ENCODE measurements at regions not wholly inside any gene's neighbourhood (a gene's known extent, or its start where the extent isn't known, plus 50 kb on each side); places are given as distances from the start of the nearest gene placed in this dataset.

DNA sequence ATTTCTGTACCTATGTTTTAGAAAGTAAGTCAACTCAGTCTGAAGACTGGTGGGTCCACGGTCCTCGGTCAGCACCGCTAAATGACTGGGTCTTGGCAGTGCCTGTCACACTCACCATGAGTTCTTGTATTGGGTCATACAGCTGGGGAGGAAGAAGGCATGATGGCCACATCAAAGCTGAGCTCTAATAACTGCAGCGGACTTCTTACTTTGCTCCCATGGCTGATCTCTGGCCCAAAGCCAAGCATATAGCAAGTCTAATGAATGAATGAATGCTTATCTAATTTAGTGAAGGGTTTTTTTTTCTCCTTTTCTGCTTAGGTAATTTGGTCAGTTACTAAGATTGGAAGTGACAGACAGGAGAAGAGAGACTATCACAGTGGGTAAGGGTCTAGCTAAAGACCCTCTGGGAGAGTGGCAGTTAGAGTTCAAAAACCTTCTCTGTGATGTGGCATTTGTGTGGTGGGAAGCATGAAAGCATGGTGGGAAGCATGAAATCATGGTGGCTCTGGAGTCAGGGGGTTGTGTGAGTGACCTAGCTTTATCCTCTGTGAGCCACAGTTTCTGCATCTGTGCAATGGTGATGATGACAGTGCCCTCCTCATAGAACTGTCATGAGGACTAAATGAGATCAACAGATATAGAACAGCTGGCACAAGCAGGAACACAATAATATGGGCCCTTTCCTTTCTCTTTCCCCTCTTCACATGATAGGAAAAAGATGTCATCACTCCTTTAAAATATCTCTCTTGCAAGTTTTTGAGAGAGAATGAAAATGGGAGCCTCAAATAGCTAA is 78.9 kb upstream of the JAK1 start:
- TF ChIP-seq CTCF (IDR thresholded peaks at IDR 0.05; ENCODE audit: low read depth, low read length, missing control alignments) = no peak
- no peak for DNase-seq
- Histone ChIP-seq H3K27me3 (replicated peaks) (no peaks in the 10 kb centered on the region), H3K27ac (no peak overlapping the region), H3K36me3 (replicated peaks) (no peaks in the 10 kb centered on the region), H3K4me3 (ENCODE audit: low read depth, low read length) (no peak overlapping the region)
- in situ Hi-C loops (cut with HindIII; ENCODE audit: low pct_ligation_motif_present, low sequenced_read_pairs) = no loop called here

DNA sequence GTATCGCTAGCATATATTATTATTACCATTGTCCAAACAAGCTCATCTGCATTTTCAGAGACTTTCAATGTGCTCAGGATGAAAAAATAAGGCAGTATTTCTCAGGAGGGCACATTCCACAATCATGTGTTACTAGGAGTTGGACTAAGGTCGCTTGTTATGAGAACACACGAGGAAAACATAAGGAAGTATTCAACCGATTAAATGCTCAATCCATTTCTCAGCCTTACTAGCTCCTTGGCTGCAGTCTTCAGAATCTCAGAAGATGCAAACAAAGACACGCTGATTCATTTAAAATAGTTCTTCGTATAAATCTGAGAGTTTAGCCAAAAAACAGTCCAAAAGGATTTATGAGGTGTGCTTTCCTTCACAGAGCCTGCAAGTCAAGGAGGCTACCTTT is 82.0 kb upstream of the JAK1 start:
- no peak overlapping the region for H3K4me3 ChIP-seq (ENCODE audit: low read depth, low read length)
- TF ChIP-seq CTCF (IDR thresholded peaks at IDR 0.05; ENCODE audit: low read depth, low read length, missing control alignments) = no peak
- no peak overlapping the region for H3K27ac ChIP-seq
- no peaks in the 10 kb centered on the region for H3K36me3 ChIP-seq (replicated peaks)
- in situ Hi-C loops (cut with HindIII; ENCODE audit: low pct_ligation_motif_present, low sequenced_read_pairs) = no loop called here
- no peak for DNase-seq
- H3K27me3 ChIP-seq (replicated peaks) = no peaks in the 10 kb centered on the region

DNA sequence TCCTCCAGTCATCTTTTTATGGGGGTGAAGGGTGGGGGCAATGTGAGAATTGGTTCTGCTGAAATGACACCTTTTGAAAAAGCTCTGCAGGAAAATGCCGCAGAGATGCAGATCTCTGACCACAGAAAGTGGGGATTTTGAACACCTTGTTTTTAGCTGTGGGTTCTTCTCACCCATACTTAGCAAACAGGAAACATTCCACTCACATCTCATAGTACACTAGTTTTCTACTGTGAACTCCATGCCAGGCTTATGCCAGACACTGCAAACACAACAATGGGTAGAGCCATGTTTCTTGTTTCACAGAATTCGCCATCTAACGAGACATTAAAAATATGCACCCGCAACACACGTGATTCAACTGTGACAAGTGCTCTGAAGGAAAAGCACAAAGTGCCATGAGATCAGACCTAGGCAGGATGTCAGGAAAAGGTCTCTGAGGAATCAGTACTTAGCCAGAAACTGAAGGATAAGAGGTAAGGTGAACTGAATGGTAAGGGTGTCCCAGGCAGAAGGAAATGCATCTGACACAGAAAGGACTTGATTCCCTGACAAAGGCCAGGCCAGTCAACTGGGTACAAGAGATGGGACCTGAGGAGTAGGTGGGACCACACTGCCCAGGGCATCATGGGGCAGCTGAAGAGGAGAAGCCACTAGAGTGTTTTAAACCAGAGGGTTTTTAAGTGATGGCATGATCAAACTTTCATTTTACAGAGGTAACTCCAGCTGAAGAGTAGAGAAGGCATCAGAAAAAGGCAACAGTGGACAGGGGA is 83.8 kb upstream of the JAK1 start:
- no peaks in the 10 kb centered on the region for H3K27me3 ChIP-seq (replicated peaks)
- H3K27ac ChIP-seq = no peak overlapping the region
- no peak overlapping the region for H3K4me3 ChIP-seq (ENCODE audit: low read depth, low read length)
- no peak for DNase-seq
- in situ Hi-C loops (cut with HindIII; ENCODE audit: low pct_ligation_motif_present, low sequenced_read_pairs) = no loop called here
- no peak for TF ChIP-seq CTCF (IDR thresholded peaks at IDR 0.05; ENCODE audit: low read depth, low read length, missing control alignments)
- H3K36me3 ChIP-seq (replicated peaks) = no peaks in the 10 kb centered on the region

DNA sequence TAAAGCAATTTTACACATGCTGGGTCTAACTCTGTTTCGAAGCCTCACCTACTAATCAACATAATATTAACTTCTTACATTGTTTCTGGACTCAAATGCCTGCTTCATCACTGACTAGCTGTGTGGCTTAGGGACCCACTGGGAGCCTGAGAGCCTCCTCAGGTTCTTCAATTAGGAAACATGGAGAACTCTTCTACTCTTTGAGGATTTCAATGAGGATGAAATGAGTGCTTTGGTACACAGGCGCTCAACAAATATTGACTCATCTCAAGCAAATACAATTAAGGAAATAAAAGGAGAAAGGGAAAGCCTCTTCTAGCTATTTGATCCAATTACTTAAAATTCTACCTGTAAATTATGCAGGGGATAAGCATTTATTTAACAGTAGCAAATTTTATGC is 84.4 kb upstream of the JAK1 start:
- H3K27ac ChIP-seq = no peak overlapping the region
- no peaks in the 10 kb centered on the region for H3K27me3 ChIP-seq (replicated peaks)
- no peak for TF ChIP-seq CTCF (IDR thresholded peaks at IDR 0.05; ENCODE audit: low read depth, low read length, missing control alignments)
- DNase-seq = no peak
- H3K4me3 ChIP-seq (ENCODE audit: low read depth, low read length) = no peak overlapping the region
- no peaks in the 10 kb centered on the region for H3K36me3 ChIP-seq (replicated peaks)
- in situ Hi-C loops (cut with HindIII; ENCODE audit: low pct_ligation_motif_present, low sequenced_read_pairs) = no loop called here

DNA sequence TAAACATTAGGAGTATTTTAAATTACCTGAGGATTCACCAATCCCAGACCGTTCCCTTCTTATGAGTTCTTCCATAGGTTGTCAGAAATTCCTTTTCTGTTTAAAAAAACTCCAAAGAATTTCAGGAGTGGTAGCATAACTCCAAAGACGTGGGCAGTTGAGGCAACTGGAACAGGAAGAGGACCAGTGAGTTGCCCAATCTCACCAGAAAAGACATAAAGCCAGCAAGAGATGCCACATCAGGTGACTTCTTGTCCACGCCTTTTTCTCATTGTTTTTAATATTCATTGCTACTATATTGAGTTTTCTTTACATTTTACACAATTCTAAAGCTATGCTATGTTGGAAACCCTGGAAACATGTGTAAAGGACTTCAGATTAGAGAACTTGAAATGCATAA is 88.1 kb upstream of the JAK1 start:
- in situ Hi-C loops (cut with HindIII; ENCODE audit: low pct_ligation_motif_present, low sequenced_read_pairs) = no loop called here
- TF ChIP-seq CTCF (IDR thresholded peaks at IDR 0.05; ENCODE audit: low read depth, low read length, missing control alignments) = no peak
- no peak overlapping the region for H3K27ac ChIP-seq
- H3K27me3 ChIP-seq (replicated peaks) = no peaks in the 10 kb centered on the region
- no peaks in the 10 kb centered on the region for H3K36me3 ChIP-seq (replicated peaks)
- no peak overlapping the region for H3K4me3 ChIP-seq (ENCODE audit: low read depth, low read length)
- DNase-seq = no peak
